HepG2 (cell line): ENCODE measurements at regions not wholly inside any gene's neighbourhood (a gene's known extent, or its start where the extent isn't known, plus 50 kb on each side); places are given as distances from the start of the nearest gene placed in this dataset.

Experiments
- HCFC1 ChIP-seq: fragments of 150-350 bp; IDR thresholded peaks from 2 replicates; pipeline ENCODE4 v1.6.1; 2014; ENCODE audit warnings: low read depth, low read length
- MLX ChIP-seq: IDR thresholded peaks from 2 replicates; pipeline ENCODE4 v1.6.1; 2016
- PHF20 ChIP-seq: sonication (generic); formaldehyde crosslinking; IDR thresholded peaks from 2 replicates; pipeline ENCODE4 v1.5.0; 2020; ENCODE audit warnings: mild to moderate bottlenecking, missing genetic modification reagents
- TCF7L2 ChIP-seq: IDR thresholded peaks from 2 replicates; pipeline ENCODE4 v1.6.1; 2011; ENCODE audit warnings: mild to moderate bottlenecking, low read depth, low read length, moderate library complexity
- ZNF3 ChIP-seq: IDR thresholded peaks from 2 replicates; pipeline ENCODE4 v1.7.0; 2017; ENCODE audit warnings: inconsistent platforms
- ZNF431 ChIP-seq: sonication (generic); formaldehyde crosslinking; IDR thresholded peaks from 2 replicates; pipeline ENCODE4 v1.9.0; 2022; ENCODE audit warnings: missing genetic modification reagents, low read depth, mild to moderate bottlenecking, borderline replicate concordance
- TF ChIP-seq, protein P1 (sequence below): sonication (generic); formaldehyde crosslinking; IDR thresholded peaks from 2 replicates; pipeline ENCODE4 v1.4.0; 2020; ENCODE audit warnings: missing genetic modification reagents

DNA sequence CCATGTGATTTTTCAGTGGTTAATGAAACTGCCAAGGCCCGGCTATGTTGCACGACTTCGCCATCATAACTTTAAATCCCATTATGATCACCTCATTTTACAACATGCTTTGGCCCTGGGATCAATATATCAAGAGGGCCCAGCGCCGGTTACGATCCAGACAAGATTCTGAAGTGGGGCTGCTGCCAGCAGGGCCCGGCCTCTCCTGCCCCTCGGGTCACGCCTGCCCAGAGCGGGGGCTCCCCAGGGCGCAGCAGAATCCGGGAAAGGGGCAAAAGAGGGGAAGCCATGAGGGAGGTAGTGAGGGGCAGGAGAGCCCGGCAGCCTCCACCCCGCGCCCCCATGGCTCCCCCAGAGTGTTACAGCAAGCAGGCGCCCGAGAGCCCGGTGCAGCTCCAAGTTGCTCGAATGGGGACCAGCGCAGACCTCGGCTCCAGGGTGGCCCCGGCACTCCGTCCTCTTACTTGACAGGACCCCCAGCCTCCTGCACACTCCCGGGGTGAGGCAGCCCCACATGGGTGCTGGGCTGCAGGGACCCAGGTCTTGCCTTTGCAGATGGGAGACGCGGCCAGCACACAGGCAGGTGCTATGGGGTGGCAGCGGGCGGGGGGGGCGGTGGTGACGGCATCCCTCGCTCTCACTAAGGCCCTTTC, 129.8 kb upstream of the NKX1-1 start:
- no peak for TF ChIP-seq ZNF3 (CRISPR knock-in tag)
- no peak for TF ChIP-seq MLX (CRISPR knock-in tag)
- no peak for TF ChIP-seq TCF7L2
- TF ChIP-seq PHF20 (CRISPR knock-in tag) = no peak
- no peak for TF ChIP-seq ZNF431 (CRISPR knock-in tag)
- TF ChIP-seq HCFC1 = no peak
- TF ChIP-seq, protein P1, sequence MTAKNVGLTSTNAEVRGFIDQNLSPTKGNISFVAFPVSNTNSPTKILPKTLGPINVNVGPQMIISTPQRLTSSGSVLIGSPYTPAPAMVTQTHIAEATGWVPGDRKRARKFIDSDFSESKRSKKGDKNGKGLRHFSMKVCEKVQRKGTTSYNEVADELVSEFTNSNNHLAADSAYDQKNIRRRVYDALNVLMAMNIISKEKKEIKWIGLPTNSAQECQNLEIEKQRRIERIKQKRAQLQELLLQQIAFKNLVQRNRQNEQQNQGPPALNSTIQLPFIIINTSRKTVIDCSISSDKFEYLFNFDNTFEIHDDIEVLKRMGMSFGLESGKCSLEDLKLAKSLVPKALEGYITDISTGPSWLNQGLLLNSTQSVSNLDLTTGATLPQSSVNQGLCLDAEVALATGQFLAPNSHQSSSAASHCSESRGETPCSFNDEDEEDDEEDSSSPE (CRISPR knock-in tag) = no peak
